Gastroesophageal sphincter (tissue), 4 donors: ENCODE measurements at regions not wholly inside any gene's neighbourhood (a gene's known extent, or its start where the extent isn't known, plus 50 kb on each side); places are given as distances from the start of the nearest gene placed in this dataset.

Experiments
- ATAC-seq: fragments of 150-250 bp; one replicate; pipeline ENCODE4 v1.9.1; 2016; ENCODE audit warnings: mild to moderate bottlenecking, moderate library complexity
- H3K27ac ChIP-seq, 4 donors: fragments of 200-600 bp; sonication (generic) in 3 of 4; 1 replicate in 3 of 4; 2 replicates in 1 of 4; pipeline ENCODE4 v1.5.1; 2016 to 2019
- H3K27me3 ChIP-seq: fragments of 200-600 bp; sonication (generic); one replicate; pipeline ENCODE4 v1.5.1; 2019
- H3K36me3 ChIP-seq, 2 donors: fragments of 200-600 bp; sonication (generic); one replicate each; pipeline ENCODE4 v1.5.1; 2019; ENCODE audit warnings: control low read depth in 1 of 2
- H3K4me1 ChIP-seq, 3 donors: fragments of 200-600 bp; sonication (generic); 1 replicate in 2 of 3; 2 replicates in 1 of 3; pipeline ENCODE4 v1.5.1; 2016 to 2019; ENCODE audit warnings: control low read depth in 2 of 3
- H3K4me3 ChIP-seq, 2 donors: fragments of 200-600 bp; sonication (generic); one replicate each; pipeline ENCODE4 v1.5.1; 2019; ENCODE audit warnings: mild to moderate bottlenecking in 1 of 2, moderate library complexity in 1 of 2
- H3K9me3 ChIP-seq, 3 donors: fragments of 200-600 bp; sonication (generic); one replicate each; pipeline ENCODE4 v1.5.1; 2017 to 2019; ENCODE audit warnings: control low read depth in 2 of 3
- EP300 ChIP-seq: sonication (generic); formaldehyde crosslinking; IDR thresholded peaks from one replicate; pipeline ENCODE4 v1.6.1; 2017; ENCODE audit warnings: antibody characterized with exemption, mild to moderate bottlenecking
- POLR2A ChIP-seq, 2 donors: fragments of 450-650 bp; IDR thresholded peaks; one replicate each; pipeline ENCODE4 v1.6.1; 2017; ENCODE audit warnings: antibody characterized with exemption in 2 of 2, mild to moderate bottlenecking in 2 of 2, moderate library complexity in 1 of 2
- POLR2AphosphoS5 ChIP-seq: sonication (generic); formaldehyde crosslinking; IDR thresholded peaks from one replicate; pipeline ENCODE4 v1.6.1; 2017; ENCODE audit warnings: antibody characterized with exemption
- WGBS, 2 donors: methylation state at CpG; one replicate each; pipeline ENCODE4 v1.1.5; 2018; ENCODE audit warnings: low coverage in 1 of 2; 5-methylcytosine and 5-hydroxymethylcytosine counted together
- TF ChIP-seq, protein P1 (sequence below), 4 experiments: fragments of 200-600 bp in 2 of 4; fragments of 450-650 bp in 2 of 4; sonication (generic) in 1 of 4; IDR thresholded peaks; one replicate each; pipeline ENCODE4 v1.5.1; 2017 to 2019; ENCODE audit warnings: antibody characterized with exemption in 4 of 4, mild to moderate bottlenecking in 2 of 4, moderate library complexity in 2 of 4

DNA sequence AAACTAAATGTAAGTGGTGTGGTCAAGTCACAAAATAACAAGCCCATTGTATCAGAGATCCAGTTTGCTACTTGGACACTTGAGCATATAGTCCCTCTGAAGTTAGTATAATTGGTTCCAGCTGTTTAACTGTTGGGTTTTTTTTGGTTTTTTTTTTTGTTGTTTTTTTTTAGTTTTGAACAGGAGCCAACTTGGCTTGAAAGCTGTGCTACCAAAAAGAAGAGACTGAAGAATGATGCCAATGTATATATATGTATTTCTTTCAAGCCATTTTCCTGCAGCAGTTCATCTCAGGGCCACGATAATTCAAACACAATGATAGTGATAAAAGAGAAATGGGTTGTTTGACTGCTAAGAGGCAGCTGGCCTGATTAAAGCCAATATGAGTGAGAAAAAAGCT is 138.3 kb downstream of the PCDH18 start:
- no peak for TF ChIP-seq POLR2AphosphoS5
- TF ChIP-seq, protein P1, sequence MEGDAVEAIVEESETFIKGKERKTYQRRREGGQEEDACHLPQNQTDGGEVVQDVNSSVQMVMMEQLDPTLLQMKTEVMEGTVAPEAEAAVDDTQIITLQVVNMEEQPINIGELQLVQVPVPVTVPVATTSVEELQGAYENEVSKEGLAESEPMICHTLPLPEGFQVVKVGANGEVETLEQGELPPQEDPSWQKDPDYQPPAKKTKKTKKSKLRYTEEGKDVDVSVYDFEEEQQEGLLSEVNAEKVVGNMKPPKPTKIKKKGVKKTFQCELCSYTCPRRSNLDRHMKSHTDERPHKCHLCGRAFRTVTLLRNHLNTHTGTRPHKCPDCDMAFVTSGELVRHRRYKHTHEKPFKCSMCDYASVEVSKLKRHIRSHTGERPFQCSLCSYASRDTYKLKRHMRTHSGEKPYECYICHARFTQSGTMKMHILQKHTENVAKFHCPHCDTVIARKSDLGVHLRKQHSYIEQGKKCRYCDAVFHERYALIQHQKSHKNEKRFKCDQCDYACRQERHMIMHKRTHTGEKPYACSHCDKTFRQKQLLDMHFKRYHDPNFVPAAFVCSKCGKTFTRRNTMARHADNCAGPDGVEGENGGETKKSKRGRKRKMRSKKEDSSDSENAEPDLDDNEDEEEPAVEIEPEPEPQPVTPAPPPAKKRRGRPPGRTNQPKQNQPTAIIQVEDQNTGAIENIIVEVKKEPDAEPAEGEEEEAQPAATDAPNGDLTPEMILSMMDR (IDR thresholded peaks at IDR 0.05): no peak
- no peak for TF ChIP-seq EP300
- TF ChIP-seq POLR2A (IDR thresholded peaks at IDR 0.05): no peak
- Histone ChIP-seq H3K4me1 (peaks cover 10 to 31% (median 10%) of the 10 kb centered on the region in 3 donors), H3K27me3 (no peaks in the 10 kb centered on the region), H3K4me3 (no peak overlapping the region), H3K36me3 (no peaks in the 10 kb centered on the region), H3K27ac (no peak overlapping the region), H3K9me3 (no peaks in the 10 kb centered on the region)
- 7 to 50% methylated on average over 1 of the region's 1 CpG for WGBS, 2 donors
- ATAC-seq: no peak

DNA sequence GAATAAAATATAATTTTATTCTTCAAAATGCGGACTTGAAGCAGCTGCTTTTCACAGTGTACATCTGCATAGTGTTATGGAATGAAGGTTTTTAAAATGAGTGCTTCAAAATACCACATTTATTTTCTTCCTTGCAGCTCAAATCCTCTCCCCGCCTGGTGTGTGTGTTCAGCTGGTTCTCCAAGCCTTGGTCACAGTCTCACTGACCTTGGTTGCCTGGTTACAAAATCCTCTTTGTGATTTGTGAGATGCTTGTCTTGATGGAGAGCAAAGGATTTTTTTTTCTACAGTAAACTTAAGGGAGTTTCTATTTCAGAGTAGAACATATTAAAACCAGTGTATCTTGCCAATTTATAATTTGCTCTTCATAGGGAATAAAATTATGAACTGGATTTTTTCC is 139.2 kb downstream of the PCDH18 start:
- WGBS, 2 donors: 18 to 30% methylated on average over 2 of the region's 2 CpGs

DNA sequence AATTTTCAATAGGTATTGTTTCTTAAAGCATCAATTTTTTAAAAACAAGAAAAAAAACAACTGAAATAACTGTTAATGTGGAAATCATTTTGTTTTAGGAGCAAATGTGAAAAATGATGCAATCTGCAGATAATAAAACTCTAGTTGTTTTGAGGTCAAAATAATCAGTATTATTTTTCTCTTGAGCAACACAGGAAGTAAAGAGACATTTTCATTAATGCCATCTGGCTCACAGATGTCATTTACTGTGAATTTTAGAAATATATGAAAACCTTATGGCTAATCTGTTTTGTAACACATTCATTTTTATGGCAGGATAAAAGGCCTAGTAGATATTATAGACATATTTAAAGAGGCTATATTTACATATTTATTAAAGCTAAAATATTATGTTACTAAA is 141.6 kb downstream of the PCDH18 start:
- Histone ChIP-seq H3K27me3 (no peaks in the 10 kb centered on the region), H3K4me3 (no peak overlapping the region), H3K4me1 (peaks cover 10 to 31% (median 10%) of the 10 kb centered on the region in 3 donors), H3K9me3 (no peaks in the 10 kb centered on the region), H3K36me3 (no peaks in the 10 kb centered on the region), H3K27ac (no peak overlapping the region)
- no peak for ATAC-seq
- TF ChIP-seq POLR2A (IDR thresholded peaks at IDR 0.05): no peak
- no peak for TF ChIP-seq POLR2AphosphoS5
- no peak for TF ChIP-seq EP300
- TF ChIP-seq, protein P1 (IDR thresholded peaks at IDR 0.05): no peak

More for the DNA sequence above, 139.2 kb downstream of the PCDH18 start:
- H3K4me1 ChIP-seq: peaks cover 10 to 31% (median 10%) of the 10 kb centered on the region in 3 donors
- no peaks in the 10 kb centered on the region for H3K27me3 ChIP-seq
- H3K4me3 ChIP-seq: no peak overlapping the region
- ATAC-seq: no peak
- TF ChIP-seq POLR2A (IDR thresholded peaks at IDR 0.05): no peak
- no peaks in the 10 kb centered on the region for H3K36me3 ChIP-seq
- no peak overlapping the region for H3K27ac ChIP-seq
- no peaks in the 10 kb centered on the region for H3K9me3 ChIP-seq

- ATAC-seq: no peak
Observed at GRCh38 chr4:137389911-137390520, 142.3 kb downstream of the PCDH18 start.

DNA sequence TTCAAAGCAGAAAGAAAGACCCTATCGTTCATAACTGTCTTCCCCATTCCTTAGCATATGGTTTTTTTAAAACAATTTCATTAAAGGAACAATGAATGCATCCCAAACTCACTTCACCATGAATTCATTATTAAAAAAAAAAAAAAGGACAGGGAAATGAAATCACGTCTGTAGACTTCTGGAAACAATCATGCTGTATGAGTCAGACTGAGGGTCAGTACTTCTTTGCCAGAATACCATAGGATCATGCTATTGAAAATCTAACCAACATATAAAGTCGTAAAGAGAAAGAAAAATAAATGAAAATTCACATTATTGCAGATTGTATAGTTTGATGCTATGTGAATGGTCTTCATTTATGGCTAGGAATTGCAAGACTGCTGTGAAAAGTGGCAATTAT is 144.4 kb downstream of the PCDH18 start:
- ATAC-seq: no peak

More at GRCh38 chr4:137389911-137390520, 142.3 kb downstream of the PCDH18 start:
- Histone ChIP-seq H3K4me3 (no peak overlapping the region), H3K27ac (no peak overlapping the region), H3K36me3 (no peaks in the 10 kb centered on the region), H3K4me1 (peaks cover 10 to 31% (median 10%) of the 10 kb centered on the region in 3 donors), H3K9me3 (no peaks in the 10 kb centered on the region), H3K27me3 (no peaks in the 10 kb centered on the region)
- TF ChIP-seq, protein P1 (IDR thresholded peaks at IDR 0.05): no peak
- TF ChIP-seq POLR2AphosphoS5: no peak
- TF ChIP-seq EP300: no peak
- no peak for TF ChIP-seq POLR2A (IDR thresholded peaks at IDR 0.05)
- WGBS, 2 donors: 77 to 94% methylated on average over 1 of the region's 1 CpG

More for the DNA sequence above, 144.4 kb downstream of the PCDH18 start:
- 31 to 40% methylated on average over 3 of the region's 3 CpGs for WGBS, 2 donors
- no peak overlapping the region for H3K4me3 ChIP-seq
- H3K9me3 ChIP-seq: no peaks in the 10 kb centered on the region
- TF ChIP-seq POLR2AphosphoS5 (no peak), POLR2A (IDR thresholded peaks at IDR 0.05) (no peak), EP300 (no peak)
- TF ChIP-seq, protein P1 (IDR thresholded peaks at IDR 0.05): no peak
- peaks cover 7 to 19% (median 8%) of the 10 kb centered on the region in 3 donors for H3K4me1 ChIP-seq
- H3K27ac ChIP-seq: no peak overlapping the region
- H3K27me3 ChIP-seq: no peaks in the 10 kb centered on the region
- no peaks in the 10 kb centered on the region for H3K36me3 ChIP-seq
